ENCODE measurements at regions not wholly inside any gene's neighbourhood (a gene's known extent, or its start where the extent isn't known, plus 50 kb on each side); places are given as distances from the start of the nearest gene placed in this dataset.
A peak's percentile ranks its signal among the peaks of the same experiment; 100 is the strongest.
"Not testable (repeated sequence)": the region's sequence is repeated elsewhere in the genome, so short reads cannot be mapped to it uniquely, and the experiment has no call there.

DNA sequence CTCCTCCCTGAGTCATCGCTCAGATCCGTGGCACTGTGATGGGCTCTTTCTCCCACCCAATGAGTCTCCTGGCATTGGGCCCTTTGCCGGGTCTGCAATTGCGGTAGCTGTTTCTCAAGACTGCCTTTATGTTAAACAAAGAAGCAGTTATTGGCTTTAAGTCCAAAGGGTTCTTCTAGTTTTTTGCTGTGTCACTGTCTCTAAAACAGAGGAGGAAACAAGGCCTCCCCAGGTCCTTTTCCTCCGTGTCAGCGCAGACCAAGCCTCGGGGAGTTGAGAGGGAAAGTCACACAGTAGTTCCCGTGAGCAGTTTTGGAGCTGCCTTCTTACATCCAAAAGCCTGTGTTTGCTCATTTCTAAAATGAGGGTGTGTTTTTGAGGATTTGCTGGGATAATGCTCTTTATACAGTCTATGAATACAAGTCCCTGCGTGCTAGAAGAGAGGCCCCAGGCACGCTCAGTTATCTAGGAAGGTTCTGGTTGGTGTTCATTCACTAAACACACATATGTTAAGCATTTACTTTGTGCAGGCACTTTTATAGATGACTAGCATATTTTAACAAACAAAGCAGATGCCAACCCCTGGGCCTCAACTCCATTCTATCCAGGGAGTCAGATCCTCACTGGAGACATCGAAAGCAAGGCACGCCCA, 126.0 kb upstream of the PZP start:
- DNase-seq = no peak

- DNase-seq = no peak
These were observed 125.0 kb upstream of the PZP start for GRCh38 chr12:9333161-9333560.

GRCh38 chr12:9332564-9332963, 124.4 kb upstream of the PZP start:
- DNase-seq = no peak

GRCh38 chr12:9331218-9331626, 123.0 kb upstream of the PZP start:
- DNase-seq = peak; percentile 64

DNA sequence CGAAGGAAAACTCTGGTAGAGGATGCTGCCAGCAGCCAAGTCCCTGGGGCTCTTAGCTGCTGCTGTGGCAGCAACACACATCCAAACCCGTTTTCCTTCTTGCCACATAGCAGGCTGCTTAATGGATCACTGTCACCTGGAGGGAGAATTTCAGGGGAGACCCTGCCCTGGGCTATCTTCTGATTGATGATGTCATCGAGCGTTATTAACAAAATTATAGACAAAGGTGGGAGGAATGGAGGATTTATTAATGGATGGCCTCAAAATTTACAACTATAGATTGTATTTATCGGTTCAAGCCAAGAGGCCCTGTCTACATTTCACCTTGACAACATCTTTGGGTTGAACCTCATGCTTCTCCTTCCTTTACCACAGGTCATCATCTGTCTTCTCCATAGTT, 120.8 kb upstream of the PZP start:
- no peak for DNase-seq

- DNase-seq = no peak
These were observed 119.9 kb upstream of the PZP start for GRCh38 chr12:9328065-9328464.

GRCh38 chr12:9327320-9327719, 119.1 kb upstream of the PZP start:
- DNase-seq = no peak

DNA sequence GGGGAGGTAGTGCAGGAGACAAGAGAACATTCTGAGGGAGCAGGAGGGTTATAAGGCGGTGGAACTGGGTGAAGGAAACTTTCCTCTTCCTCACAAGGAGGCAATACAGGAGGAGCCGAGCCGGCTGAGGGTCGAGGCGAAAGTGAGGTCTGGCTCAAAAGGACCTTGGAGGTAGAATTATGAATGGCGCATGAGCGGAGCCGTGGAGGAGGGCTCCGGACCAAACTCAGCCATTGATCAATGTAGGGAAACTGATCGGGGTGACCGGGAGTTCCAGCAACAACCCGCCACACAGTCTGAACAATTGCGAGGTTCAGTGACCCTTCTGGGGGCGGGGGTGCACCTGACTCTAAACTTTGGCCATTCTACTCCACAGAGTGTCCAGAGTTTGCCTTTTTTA, 118.7 kb upstream of the PZP start:
- DNase-seq = not testable (repeated sequence)

- no peak for DNase-seq
These were observed 117.9 kb upstream of the PZP start for GRCh38 chr12:9326085-9326484.

DNA sequence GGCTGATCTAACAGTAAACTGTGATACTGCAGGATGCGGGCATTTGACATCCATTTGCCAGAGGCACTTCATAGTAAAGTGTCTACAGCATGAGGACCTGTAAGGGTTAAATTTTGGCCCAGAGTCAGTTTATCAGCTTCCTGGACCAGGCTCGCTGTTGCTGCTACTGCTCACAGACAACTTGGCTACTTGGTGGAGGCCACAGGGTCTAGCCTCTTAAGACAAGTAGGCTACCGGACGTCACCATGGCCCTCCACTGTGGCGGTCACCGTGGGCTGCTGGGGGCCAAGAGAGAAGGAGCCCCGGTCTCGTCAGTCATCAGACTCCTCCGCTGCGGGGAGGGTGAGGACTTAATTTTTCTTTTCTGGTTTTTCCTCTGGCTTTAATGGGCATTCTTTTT, 117.3 kb upstream of the PZP start:
- no peak for DNase-seq

- DNase-seq = no peak
These were observed 116.6 kb upstream of the PZP start for GRCh38 chr12:9324782-9325181.

GRCh38 chr12:9323144-9323681, 115.0 kb upstream of the PZP start:
- no peak for DNase-seq

DNA sequence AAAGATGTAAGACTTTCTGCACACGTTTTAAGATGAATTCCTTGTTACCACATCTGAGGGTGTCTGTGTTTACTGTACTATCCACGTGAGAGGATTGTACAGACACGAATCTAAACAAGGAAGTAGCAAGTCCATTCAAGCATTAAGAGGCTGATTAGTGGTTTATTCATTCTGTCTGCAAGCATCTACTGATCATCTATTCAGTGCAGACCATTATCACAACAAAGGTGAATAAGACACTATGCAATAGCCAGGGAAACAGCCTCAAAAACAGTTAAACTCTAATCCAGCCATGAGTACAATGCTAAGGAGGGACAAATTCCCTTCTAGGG, 111.6 kb upstream of the PZP start:
- no peak for DNase-seq

DNA sequence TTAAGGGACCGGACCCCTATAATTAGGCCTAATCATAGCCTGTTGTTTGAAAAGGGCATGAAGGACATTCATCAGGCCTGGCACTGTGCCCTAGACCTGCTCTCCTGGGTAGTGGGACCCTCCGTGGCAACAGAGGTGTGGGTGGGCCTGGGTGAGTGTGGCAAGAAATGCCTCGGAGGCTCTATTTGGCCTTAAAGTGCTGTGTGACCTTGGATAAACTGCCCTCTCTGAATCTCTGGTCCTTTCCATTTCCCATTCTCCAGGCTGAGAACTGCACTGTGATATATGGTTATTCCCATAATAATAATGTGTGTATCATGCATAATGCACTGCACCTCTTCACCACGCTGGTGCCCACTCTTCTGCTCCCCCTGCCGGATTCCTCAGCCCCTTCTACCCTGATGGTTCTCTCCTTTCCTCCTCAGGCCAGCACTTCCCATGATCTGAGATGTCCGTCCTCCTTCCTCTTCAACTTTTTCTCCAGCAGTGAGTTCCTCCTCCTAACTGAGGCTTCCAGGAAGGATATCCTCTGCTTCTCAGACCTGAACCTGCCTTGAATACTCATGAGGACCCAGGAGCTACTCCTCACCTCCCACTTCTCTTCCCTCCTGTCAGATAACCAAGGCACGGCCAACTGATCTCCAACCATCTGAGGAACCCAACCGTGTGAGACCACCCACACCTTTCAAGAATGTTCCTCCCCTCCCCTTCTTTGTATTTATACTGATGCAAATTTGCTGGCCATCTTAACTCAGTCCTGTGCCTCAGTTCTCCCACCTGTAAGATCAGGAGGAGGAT, 111.0 kb upstream of the PZP start:
- no peak for DNase-seq

GRCh38 chr12:9313479-9313878, 105.3 kb upstream of the PZP start:
- DNase-seq = not testable (repeated sequence)

DNA sequence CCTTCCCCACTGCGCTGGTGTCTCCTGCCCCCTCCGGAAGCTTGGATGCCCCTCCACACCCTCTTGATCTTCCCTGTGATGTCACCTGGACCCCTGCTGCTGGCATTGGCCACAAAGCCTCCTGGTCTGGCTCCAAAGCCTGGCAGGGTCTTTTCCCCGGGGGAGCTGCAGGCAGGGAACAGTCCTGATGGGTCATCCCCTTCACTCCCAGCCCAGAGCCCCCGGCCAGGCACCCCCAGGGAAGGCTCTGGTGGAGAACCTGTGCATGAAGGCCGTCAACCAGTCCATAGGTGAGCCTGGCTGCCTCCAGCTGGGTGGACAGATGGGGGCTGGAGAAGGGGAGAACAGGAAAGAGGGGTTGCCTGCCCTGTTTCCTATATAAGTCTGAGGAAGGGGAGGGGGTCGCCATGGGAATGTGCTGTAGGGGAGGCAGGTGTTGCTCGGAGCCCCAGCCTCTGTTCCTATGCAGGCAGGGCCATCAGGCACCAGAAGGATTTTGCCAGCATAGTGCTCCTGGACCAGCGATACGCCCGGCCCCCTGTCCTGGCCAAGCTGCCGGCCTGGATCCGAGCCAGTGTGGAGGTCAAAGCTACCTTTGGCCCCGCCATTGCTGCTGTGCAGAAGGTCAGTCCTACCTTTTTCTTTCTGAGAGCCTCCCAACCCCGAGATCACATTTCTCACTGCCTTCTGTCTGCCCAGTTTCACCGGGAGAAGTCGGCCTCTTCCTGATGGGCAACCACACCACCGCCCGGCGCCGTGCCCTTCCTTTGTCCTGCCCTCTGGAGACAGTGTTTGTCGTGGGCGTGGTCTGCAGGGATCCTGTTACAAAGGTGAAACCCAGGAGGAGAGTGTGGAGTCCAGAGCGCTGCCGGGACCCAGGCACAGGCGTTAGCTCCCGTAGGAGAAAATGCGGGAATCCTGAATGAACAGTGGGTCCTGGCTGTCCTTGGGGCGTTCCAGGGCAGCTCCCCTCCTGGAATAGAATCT, 104.5 kb upstream of the PZP start:
- not testable (repeated sequence) for DNase-seq

DNA sequence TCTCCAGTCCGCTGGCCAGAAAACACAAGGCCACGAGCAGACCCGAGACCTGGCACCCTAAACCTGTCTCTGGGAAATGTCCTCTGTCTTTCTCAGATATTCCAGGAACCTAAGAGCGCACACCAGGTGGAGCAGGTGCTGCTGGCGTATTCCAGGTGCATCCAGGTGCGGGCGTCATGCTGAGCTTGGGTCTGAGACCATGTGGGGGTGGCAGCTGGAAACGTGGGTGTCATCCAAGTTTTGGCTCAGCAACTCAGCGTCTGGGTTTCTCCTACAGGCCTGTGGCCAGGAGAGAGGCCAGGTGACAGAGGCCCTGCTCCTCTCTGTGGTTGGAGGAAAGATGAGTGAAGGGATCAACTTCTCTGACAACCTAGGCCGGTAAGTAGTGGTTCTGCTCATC, 103.3 kb upstream of the PZP start:
- not testable (repeated sequence) for DNase-seq

GRCh38 chr12:9310645-9311044, 102.5 kb upstream of the PZP start:
- DNase-seq = not testable (repeated sequence)

GRCh38 chr12:9309749-9310148, 101.6 kb upstream of the PZP start:
- DNase-seq = not testable (repeated sequence)

- not testable (repeated sequence) for DNase-seq
These were observed 100.5 kb upstream of the PZP start for GRCh38 chr12:9308745-9309144.

DNA sequence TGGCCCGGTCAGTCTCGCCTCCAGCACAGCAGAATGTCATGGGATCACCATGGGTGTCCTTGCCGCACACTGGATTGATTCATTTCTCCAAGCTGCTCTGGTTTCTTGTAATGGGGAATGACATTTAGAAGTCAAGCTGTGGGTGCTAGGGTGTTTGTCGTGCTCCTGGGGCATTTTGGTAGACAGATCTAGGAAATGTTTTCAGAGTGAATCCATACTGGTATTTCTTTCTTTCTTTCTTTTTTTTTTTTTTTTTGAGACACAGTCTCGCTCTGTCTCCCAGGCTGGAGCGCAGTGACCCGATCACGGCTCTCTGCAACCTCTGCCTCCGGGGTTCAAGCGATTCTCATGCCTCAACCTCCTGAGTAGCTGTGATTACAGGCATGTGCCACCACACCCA, 100.0 kb upstream of the PZP start:
- not testable (repeated sequence) for DNase-seq

GRCh38 chr12:9307255-9307654, 99.1 kb upstream of the PZP start:
- not testable (repeated sequence) for DNase-seq

DNA sequence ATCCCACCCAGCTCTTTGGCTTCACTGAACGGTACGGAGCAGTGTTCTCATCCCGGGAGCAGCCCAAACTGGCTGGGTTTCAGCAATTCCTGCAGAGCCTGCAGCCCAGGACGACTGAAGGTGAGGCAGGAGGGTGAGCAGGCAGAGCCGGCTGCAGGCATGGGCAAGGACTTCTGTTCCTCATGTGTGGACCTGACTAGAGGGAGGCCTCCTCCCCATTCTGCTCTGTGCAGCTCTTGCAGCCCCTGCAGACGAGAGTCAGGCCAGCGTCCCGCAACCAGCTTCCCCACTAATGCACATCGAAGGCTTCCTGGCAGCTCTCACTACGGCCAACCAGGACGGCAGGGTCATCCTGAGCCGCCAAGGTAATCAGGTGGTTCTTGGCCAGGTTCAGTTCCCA, 97.8 kb upstream of the PZP start:
- not testable (repeated sequence) for DNase-seq

Data from activated gamma-delta T cell treated with Interleukin-2 at 50 U/mL for 16 hours (primary cell).